Stromal cell of bone marrow (primary cell): ENCODE measurements at regions not wholly inside any gene's neighbourhood (a gene's known extent, or its start where the extent isn't known, plus 50 kb on each side); places are given as distances from the start of the nearest gene placed in this dataset.
"Not testable (repeated sequence)": the region's sequence is repeated elsewhere in the genome, so short reads cannot be mapped to it uniquely, and the experiment has no call there.

Experiments
- DNase-seq: peaks from one replicate; pipeline ENCODE4 v3.0.0-alpha.2; 2012; ENCODE audit warnings: low read depth

GRCh38 chr4:17008834-17009345 lies 110.4 kb upstream of the LDB2 start:
- DNase-seq, result no peak

- DNase-seq, result not testable (repeated sequence)
Measured at GRCh38 chr4:17003606-17004392, 105.4 kb upstream of the LDB2 start.

GRCh38 chr4:16995451-16995850 lies 97.0 kb upstream of the LDB2 start:
- DNase-seq, result no peak

GRCh38 chr4:16993956-16994840 lies 95.8 kb upstream of the LDB2 start:
- DNase-seq, result no peak

GRCh38 chr4:16992566-16993225 lies 94.3 kb upstream of the LDB2 start:
- no peak for DNase-seq

GRCh38 chr4:16991450-16991849 lies 93.0 kb upstream of the LDB2 start:
- no peak for DNase-seq

- DNase-seq, result no peak
Measured at GRCh38 chr4:16989371-16989770, 90.9 kb upstream of the LDB2 start.

- DNase-seq, result no peak
Measured at GRCh38 chr4:16988814-16989213, 90.4 kb upstream of the LDB2 start.

- no peak for DNase-seq
Measured at GRCh38 chr4:16977081-16977480, 78.6 kb upstream of the LDB2 start.

- no peak for DNase-seq
Measured at GRCh38 chr4:16969696-16970135, 71.3 kb upstream of the LDB2 start.

- DNase-seq, result peak; percentile 53
Measured at GRCh38 chr4:16967722-16968121, 69.3 kb upstream of the LDB2 start.

GRCh38 chr4:16959305-16959704 lies 60.9 kb upstream of the LDB2 start:
- DNase-seq, result no peak

GRCh38 chr4:16952896-16953630 lies 54.6 kb upstream of the LDB2 start:
- no peak for DNase-seq

- no peak for DNase-seq
Measured at GRCh38 chr4:16952462-16952871, 54.0 kb upstream of the LDB2 start.
